ENCODE measurements at regions not wholly inside any gene's neighbourhood (a gene's known extent, or its start where the extent isn't known, plus 50 kb on each side); places are given as distances from the start of the nearest gene placed in this dataset.

GRCh38 chr6:71224011-71224410 lies 64.6 kb upstream of the OGFRL1 start:
- TF ChIP-seq, protein P1, sequence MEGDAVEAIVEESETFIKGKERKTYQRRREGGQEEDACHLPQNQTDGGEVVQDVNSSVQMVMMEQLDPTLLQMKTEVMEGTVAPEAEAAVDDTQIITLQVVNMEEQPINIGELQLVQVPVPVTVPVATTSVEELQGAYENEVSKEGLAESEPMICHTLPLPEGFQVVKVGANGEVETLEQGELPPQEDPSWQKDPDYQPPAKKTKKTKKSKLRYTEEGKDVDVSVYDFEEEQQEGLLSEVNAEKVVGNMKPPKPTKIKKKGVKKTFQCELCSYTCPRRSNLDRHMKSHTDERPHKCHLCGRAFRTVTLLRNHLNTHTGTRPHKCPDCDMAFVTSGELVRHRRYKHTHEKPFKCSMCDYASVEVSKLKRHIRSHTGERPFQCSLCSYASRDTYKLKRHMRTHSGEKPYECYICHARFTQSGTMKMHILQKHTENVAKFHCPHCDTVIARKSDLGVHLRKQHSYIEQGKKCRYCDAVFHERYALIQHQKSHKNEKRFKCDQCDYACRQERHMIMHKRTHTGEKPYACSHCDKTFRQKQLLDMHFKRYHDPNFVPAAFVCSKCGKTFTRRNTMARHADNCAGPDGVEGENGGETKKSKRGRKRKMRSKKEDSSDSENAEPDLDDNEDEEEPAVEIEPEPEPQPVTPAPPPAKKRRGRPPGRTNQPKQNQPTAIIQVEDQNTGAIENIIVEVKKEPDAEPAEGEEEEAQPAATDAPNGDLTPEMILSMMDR (IDR thresholded peaks at IDR 0.05; ENCODE audit: low read depth, low read length, poor library complexity, severe bottlenecking): no peak
- TF ChIP-seq EZH2phosphoT487 (IDR thresholded peaks at IDR 0.05; ENCODE audit: borderline replicate concordance, low read length): no peak
